ENCODE measurements at regions not wholly inside any gene's neighbourhood (a gene's known extent, or its start where the extent isn't known, plus 50 kb on each side); places are given as distances from the start of the nearest gene placed in this dataset.

DNA sequence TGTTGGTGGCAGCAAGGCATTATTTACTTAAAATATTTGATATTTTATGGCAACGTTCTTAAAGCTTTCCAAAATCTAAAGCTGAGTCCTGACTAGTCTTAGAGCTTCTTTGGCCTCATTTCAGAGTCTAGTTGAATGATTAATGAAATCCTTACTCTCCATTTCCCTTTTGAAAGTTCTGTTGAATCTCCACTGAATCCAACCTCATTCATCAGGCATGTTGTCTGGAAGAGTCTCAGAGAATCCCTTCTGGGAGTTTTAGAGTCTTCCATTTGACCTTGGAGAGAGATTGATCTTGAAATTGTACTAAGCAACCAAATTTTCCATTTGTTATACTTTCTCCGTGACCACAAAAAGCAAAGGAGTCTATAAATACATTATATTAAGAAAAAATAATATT, 198.5 kb upstream of the TMEM196 start:
- intact Hi-C loops (cut with micrococcal nuclease; ENCODE audit: unreplicated experiment): loop anchor here (5.0 kb wide), 4 partner anchors 160 to 325 kb away; partner anchors contain the start of gene MACC1
- POLR2A ChIA-PET (ENCODE audit: unreplicated experiment): no interaction called here
- no peaks in the 10 kb centered on the region for H3K79me2 ChIP-seq (ENCODE audit: low read depth)

DNA sequence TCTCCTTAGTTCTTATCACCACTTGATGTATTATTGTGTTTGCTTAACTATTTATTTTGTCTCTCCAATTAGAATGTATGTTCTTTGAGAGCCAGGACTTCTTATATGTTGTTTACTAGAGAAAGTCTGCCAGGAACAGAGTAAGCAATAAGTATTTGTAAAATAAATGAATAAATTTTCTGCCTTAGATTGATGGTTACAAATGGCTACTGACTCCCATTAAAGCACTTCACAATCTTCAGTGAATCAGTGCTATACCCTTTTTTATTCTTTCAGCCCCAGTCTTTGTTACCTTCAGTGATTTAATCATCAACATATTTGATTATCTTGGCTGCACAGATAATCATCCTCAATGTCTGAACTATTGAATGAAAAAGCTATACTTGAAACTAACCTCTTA, 197.1 kb upstream of the TMEM196 start:
- Histone ChIP-seq H4K20me1 (ENCODE audit: insufficient read depth) (no peaks in the 10 kb centered on the region), H3F3A (ENCODE audit: insufficient read depth, low read depth) (peaks cover 17% of the 10 kb centered on the region; the same call in 1 of the 2 replicates), H3K36me3 (ENCODE audit: low read depth) (0 out of 2 replicates have a peak, but pooled peaks cover 4% of the 10 kb centered on the region), H2AFZ (peak overlapping the region; percentile 49; the same call in 1 of the 2 replicates), H3K9me2 (ENCODE audit: insufficient read depth) (no peaks in the 10 kb centered on the region), H3K4me3 (peak overlapping the region; percentile 7; the same call in 1 of the 2 replicates), H3K79me2 (ENCODE audit: low read depth) (no peaks in the 10 kb centered on the region), H3K9me3 (ENCODE audit: insufficient read depth, low read depth) (peaks cover 22% of the 10 kb centered on the region), H3K4me2 (peak overlapping the region; percentile 45), H3K4me1 (replicated peaks; ENCODE audit: insufficient read depth) (peaks cover 28% of the 10 kb centered on the region), H3K27me3 (ENCODE audit: insufficient read depth, low read depth) (no peaks in the 10 kb centered on the region), H3K27ac (peak overlapping the region; percentile 48)
- no peak for TF ChIP-seq EZH2 (IDR thresholded peaks at IDR 0.05; ENCODE audit: low read depth)
- TF ChIP-seq, protein P1, sequence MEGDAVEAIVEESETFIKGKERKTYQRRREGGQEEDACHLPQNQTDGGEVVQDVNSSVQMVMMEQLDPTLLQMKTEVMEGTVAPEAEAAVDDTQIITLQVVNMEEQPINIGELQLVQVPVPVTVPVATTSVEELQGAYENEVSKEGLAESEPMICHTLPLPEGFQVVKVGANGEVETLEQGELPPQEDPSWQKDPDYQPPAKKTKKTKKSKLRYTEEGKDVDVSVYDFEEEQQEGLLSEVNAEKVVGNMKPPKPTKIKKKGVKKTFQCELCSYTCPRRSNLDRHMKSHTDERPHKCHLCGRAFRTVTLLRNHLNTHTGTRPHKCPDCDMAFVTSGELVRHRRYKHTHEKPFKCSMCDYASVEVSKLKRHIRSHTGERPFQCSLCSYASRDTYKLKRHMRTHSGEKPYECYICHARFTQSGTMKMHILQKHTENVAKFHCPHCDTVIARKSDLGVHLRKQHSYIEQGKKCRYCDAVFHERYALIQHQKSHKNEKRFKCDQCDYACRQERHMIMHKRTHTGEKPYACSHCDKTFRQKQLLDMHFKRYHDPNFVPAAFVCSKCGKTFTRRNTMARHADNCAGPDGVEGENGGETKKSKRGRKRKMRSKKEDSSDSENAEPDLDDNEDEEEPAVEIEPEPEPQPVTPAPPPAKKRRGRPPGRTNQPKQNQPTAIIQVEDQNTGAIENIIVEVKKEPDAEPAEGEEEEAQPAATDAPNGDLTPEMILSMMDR (conservative IDR thresholded peaks at IDR 0.05): no peak
- TSS peak; percentile 54 for BruUV-seq (replicated peaks)
- no peak for DNase-seq
- intact Hi-C loops (cut with micrococcal nuclease; ENCODE audit: unreplicated experiment): loop anchor here (1.0 to 5.0 kb wide), 5 partner anchors 12 to 327 kb away; partner anchors contain the start of gene MACC1
- ChIA-PET CTCF (no interaction called here), POLR2A (ENCODE audit: unreplicated experiment) (interaction anchor here (0.5 to 0.6 kb wide), 2 partner anchors 51 to 498 kb away, joined by 5 read pairs; no protein-coding TSS in a partner anchor)

More for the DNA sequence above, 198.5 kb upstream of the TMEM196 start:
- no peak for DNase-seq
- peaks cover 28% of the 10 kb centered on the region for H3K4me1 ChIP-seq (replicated peaks; ENCODE audit: insufficient read depth)
- TF ChIP-seq, protein P1 (conservative IDR thresholded peaks at IDR 0.05): no peak
- TF ChIP-seq EZH2 (IDR thresholded peaks at IDR 0.05; ENCODE audit: low read depth): no peak
- no peaks in the 10 kb centered on the region for H3K27me3 ChIP-seq (ENCODE audit: insufficient read depth, low read depth)
- H3F3A ChIP-seq (ENCODE audit: insufficient read depth, low read depth): peaks cover 17% of the 10 kb centered on the region; the same call in 1 of the 2 replicates
- H3K27ac ChIP-seq: no peak overlapping the region
- H3K4me3 ChIP-seq: no peak overlapping the region
- peaks cover 26% of the 10 kb centered on the region for H3K9me3 ChIP-seq (ENCODE audit: insufficient read depth, low read depth)
- H2AFZ ChIP-seq: no peak overlapping the region
- CTCF ChIA-PET: no interaction called here
- no TSS peak for BruUV-seq (replicated peaks)
- 0 out of 2 replicates have a peak, but pooled peaks cover 4% of the 10 kb centered on the region for H3K36me3 ChIP-seq (ENCODE audit: low read depth)
- H3K9me2 ChIP-seq (ENCODE audit: insufficient read depth): no peaks in the 10 kb centered on the region
- no peak overlapping the region for H3K4me2 ChIP-seq
- H4K20me1 ChIP-seq (ENCODE audit: insufficient read depth): no peaks in the 10 kb centered on the region

DNA sequence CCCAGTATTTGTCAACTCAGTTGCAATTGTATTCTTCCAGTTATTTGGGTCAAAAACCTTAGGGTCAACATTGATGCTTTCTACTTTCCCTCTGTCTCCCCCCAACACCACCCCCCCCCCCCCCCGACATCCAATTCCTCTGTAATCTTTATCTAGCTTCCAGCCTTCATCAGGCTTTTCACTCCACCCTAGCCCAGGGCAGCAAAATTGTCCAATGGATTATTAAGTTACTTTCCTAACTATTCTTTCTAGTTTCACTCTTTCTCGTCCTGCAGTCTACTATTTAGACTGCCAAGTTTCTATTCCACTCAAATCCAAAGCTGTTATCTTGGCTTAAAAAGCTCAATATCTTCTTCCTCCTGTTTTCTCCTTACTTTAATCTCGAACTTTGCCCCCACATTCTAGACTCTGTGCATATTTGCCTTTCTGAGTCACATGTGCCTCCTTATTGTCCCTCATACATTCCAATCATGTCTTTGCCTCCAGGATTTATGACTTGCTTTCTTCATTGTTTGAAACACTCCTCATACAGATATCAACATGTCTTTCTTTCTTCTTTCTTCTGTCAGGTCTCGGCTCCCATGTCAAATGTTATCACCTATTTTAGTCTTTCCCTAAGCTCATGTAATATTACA, 196.6 kb upstream of the TMEM196 start:
- BruUV-seq (replicated peaks): no TSS peak
- Histone ChIP-seq H2AFZ (peak overlapping the region; percentile 3; the same call in 1 of the 2 replicates), H3K9me2 (ENCODE audit: insufficient read depth) (no peaks in the 10 kb centered on the region), H3K4me3 (peak overlapping the region; percentile 7; the same call in 1 of the 2 replicates), H3K4me2 (peak overlapping the region; percentile 45), H3K36me3 (ENCODE audit: low read depth) (0 out of 2 replicates have a peak, but pooled peaks cover 4% of the 10 kb centered on the region), H3K27me3 (ENCODE audit: insufficient read depth, low read depth) (no peaks in the 10 kb centered on the region), H3F3A (ENCODE audit: insufficient read depth, low read depth) (peaks cover 17% of the 10 kb centered on the region; the same call in 1 of the 2 replicates), H3K4me1 (replicated peaks; ENCODE audit: insufficient read depth) (peaks cover 28% of the 10 kb centered on the region), H4K20me1 (ENCODE audit: insufficient read depth) (no peaks in the 10 kb centered on the region), H3K9me3 (ENCODE audit: insufficient read depth, low read depth) (peaks cover 22% of the 10 kb centered on the region), H3K27ac (peak overlapping the region; percentile 48), H3K79me2 (ENCODE audit: low read depth) (no peaks in the 10 kb centered on the region)
- DNase-seq: peak; percentile 20 to 87
- intact Hi-C loops (cut with micrococcal nuclease; ENCODE audit: unreplicated experiment): loop anchor here (1.0 to 5.0 kb wide), 5 partner anchors 12 to 327 kb away; partner anchors contain the start of gene MACC1
- no peak for TF ChIP-seq EZH2 (IDR thresholded peaks at IDR 0.05; ENCODE audit: low read depth)
- TF ChIP-seq, protein P1 (conservative IDR thresholded peaks at IDR 0.05): no peak
- POLR2A ChIA-PET (ENCODE audit: unreplicated experiment): interaction anchor here (0.5 to 0.6 kb wide), 2 partner anchors 52 to 498 kb away, joined by 5 read pairs; no protein-coding TSS in a partner anchor
- CTCF ChIA-PET: no interaction called here
